ENCODE measurements at regions not wholly inside any gene's neighbourhood (a gene's known extent, or its start where the extent isn't known, plus 50 kb on each side); places are given as distances from the start of the nearest gene placed in this dataset.
A peak's percentile ranks its signal among the peaks of the same experiment; 100 is the strongest.

GRCh38 chr21:17738176-17738953, 80.8 kb downstream of the C21orf91 start:
- Mint-ChIP-seq H3K36me3 (no peaks in the 10 kb centered on the region), H3K4me1 (peaks cover 0 to 4% (median 0%) of the 10 kb centered on the region in 4 donors), H3K27me3 (no peaks in the 10 kb centered on the region), H3K9me3 (peaks cover 0 to 11% (median 2%) of the 10 kb centered on the region in 9 donors), H3K4me3 (no peak overlapping the region), H3K27ac (no peak overlapping the region)
- DNase-seq = no peak
- POLR2A ChIA-PET = no interaction called here
- ATAC-seq = no peak

- Mint-ChIP-seq H3K27ac (peak overlapping the region in 1 of 10 donors; percentile 49), H3K9me3 (no peaks in the 10 kb centered on the region), H3K4me1 (peaks cover 0 to 2% (median under 1%) of the 10 kb centered on the region in 4 donors), H3K4me3 (no peak overlapping the region), H3K36me3 (no peaks in the 10 kb centered on the region), H3K27me3 (no peaks in the 10 kb centered on the region)
- no peak for ATAC-seq
- DNase-seq = no peak
- POLR2A ChIA-PET = interaction anchor here (0.6 kb wide), 1 partner anchor 247 kb away, joined by 4 read pairs; no protein-coding TSS in a partner anchor
These were observed 83.1 kb downstream of the C21orf91 start for GRCh38 chr21:17736072-17736471.

DNA sequence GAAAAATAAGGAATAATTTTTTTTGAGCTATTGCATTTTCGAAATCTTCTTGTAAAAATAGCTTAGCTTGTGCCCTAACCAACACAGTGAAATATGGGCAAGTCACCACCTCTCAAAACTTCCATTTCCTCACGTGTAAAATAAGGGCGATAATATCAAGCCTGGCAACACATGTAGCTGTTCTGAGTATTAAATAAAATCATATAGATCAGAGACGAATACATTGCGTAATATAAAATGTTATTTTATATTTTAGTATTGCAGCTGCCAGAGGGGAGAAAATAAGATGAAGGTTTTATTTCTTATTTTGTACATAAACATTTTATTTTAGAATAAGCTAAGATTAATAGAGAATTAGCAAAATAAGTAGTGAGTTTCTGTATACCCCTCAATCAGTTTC, 85.9 kb downstream of the C21orf91 start:
- no peaks in the 10 kb centered on the region for H3K9me3 Mint-ChIP-seq
- H3K27me3 Mint-ChIP-seq = no peaks in the 10 kb centered on the region
- no peak overlapping the region for H3K4me3 Mint-ChIP-seq
- H3K4me1 Mint-ChIP-seq = peaks cover 0 to 4% (median 0%) of the 10 kb centered on the region in 4 donors
- DNase-seq (no peak), ATAC-seq (no peak)
- POLR2A ChIA-PET = no interaction called here
- H3K27ac Mint-ChIP-seq = no peak overlapping the region
- no peaks in the 10 kb centered on the region for H3K36me3 Mint-ChIP-seq

DNA sequence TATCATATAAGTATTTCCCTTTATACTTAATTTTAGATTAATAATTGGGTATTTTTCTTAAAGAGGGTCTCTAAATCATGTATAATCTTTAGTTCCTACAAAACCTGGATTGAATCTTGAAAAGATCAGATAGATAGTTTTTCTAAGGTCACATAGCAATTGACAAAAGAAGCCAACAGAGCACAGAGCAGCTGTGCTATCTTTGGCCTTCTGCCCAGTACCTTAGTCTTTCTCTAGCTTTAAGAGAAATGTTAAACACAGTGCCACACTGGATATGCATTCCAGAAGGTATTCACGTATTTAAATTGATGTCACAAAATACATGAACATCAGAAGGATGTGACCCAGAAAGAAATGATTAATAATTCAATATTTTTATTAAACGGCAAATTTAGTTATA, 86.8 kb downstream of the C21orf91 start:
- Mint-ChIP-seq H3K27ac (no peak overlapping the region), H3K36me3 (no peaks in the 10 kb centered on the region), H3K4me1 (peaks cover 0 to 4% (median 0%) of the 10 kb centered on the region in 4 donors), H3K27me3 (no peaks in the 10 kb centered on the region), H3K9me3 (no peaks in the 10 kb centered on the region), H3K4me3 (no peak overlapping the region)
- POLR2A ChIA-PET = no interaction called here
- DNase-seq = no peak
- no peak for ATAC-seq

- Mint-ChIP-seq H3K27me3 (no peaks in the 10 kb centered on the region), H3K9me3 (no peaks in the 10 kb centered on the region), H3K36me3 (no peaks in the 10 kb centered on the region), H3K4me1 (peaks cover 0 to 4% (median 0%) of the 10 kb centered on the region in 4 donors), H3K27ac (no peak overlapping the region), H3K4me3 (no peak overlapping the region)
- no peak for DNase-seq
- POLR2A ChIA-PET = no interaction called here
- no peak for ATAC-seq
These were observed 87.6 kb downstream of the C21orf91 start for GRCh38 chr21:17731554-17731953.

GRCh38 chr21:17730782-17731181, 88.4 kb downstream of the C21orf91 start:
- Mint-ChIP-seq H3K4me1 (peaks cover 0 to 4% (median 0%) of the 10 kb centered on the region in 4 donors), H3K9me3 (no peaks in the 10 kb centered on the region), H3K27me3 (no peaks in the 10 kb centered on the region), H3K27ac (no peak overlapping the region), H3K4me3 (no peak overlapping the region), H3K36me3 (no peaks in the 10 kb centered on the region)
- ATAC-seq (no peak), DNase-seq (no peak)
- POLR2A ChIA-PET = interaction anchor here (0.7 kb wide), 1 partner anchor 89 kb away, joined by 4 read pairs; the partner anchor contains the start of gene C21orf91

- Mint-ChIP-seq H3K27ac (no peak overlapping the region), H3K4me3 (no peak overlapping the region), H3K27me3 (no peaks in the 10 kb centered on the region), H3K4me1 (peaks cover 0 to 4% (median 1%) of the 10 kb centered on the region in 4 donors), H3K9me3 (no peaks in the 10 kb centered on the region), H3K36me3 (no peaks in the 10 kb centered on the region)
- POLR2A ChIA-PET = no interaction called here
- no peak for ATAC-seq
- no peak for DNase-seq
These were observed 89.7 kb downstream of the C21orf91 start for GRCh38 chr21:17729455-17729854.

GRCh38 chr21:17727361-17727760, 91.8 kb downstream of the C21orf91 start:
- peaks cover 0 to 4% (median 1%) of the 10 kb centered on the region in 4 donors for H3K4me1 Mint-ChIP-seq
- peak overlapping the region in 1 of 10 donors; percentile 22 for H3K27ac Mint-ChIP-seq
- DNase-seq (no peak), ATAC-seq (no peak)
- no peaks in the 10 kb centered on the region for H3K36me3 Mint-ChIP-seq
- peaks cover 0 to 5% (median 0%) of the 10 kb centered on the region in 9 donors for H3K9me3 Mint-ChIP-seq
- H3K27me3 Mint-ChIP-seq = peaks cover 0 to 1% (median 0%) of the 10 kb centered on the region in 5 donors
- H3K4me3 Mint-ChIP-seq = no peak overlapping the region
- POLR2A ChIA-PET = interaction anchor here (0.6 kb wide), 1 partner anchor 17 kb away, joined by 3 read pairs; no protein-coding TSS in a partner anchor

DNA sequence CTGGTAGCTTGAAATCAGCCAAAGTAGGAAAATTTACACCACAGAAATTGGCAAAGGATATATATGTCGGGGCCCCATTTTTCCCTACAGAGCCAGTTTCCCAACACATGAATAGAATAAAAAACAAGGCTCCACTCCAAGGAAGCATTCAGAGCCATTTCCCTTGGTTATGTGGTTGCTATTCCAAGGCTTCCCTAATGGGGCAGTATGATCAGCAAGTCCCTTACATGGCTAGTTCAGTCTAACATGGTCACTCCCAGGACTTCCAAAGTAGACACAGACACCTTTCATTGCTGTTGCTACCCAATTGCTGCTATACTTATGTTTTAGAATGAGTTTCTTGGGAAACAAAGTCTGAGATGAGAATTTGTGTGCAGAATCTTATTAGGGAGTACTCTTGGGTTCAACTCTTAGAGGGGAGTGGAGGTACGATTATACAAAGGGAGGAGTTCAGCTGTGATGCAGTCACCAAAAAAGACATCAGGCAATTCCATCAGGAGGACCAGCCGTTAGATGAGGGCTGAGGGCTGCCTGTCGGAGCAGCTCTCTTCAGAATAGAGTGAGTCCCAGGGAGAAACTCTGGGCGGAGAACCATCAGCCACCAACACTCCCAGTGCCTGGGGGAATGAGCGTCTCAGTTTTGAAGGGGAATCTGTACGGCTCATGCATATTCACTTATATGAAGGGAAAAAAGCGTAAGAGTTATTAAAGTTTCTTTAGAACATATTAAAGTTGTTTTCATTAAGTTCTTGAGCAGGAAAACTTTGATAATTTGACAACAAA, 92.9 kb downstream of the C21orf91 start:
- Mint-ChIP-seq H3K36me3 (no peaks in the 10 kb centered on the region), H3K9me3 (peaks cover 0 to 5% (median 0%) of the 10 kb centered on the region in 9 donors), H3K4me3 (no peak overlapping the region), H3K4me1 (peaks cover 0 to 4% (median 1%) of the 10 kb centered on the region in 4 donors), H3K27ac (peak overlapping the region in 1 of 10 donors; percentile 67), H3K27me3 (peaks cover 0 to 1% (median 0%) of the 10 kb centered on the region in 5 donors)
- POLR2A ChIA-PET = no interaction called here
- DNase-seq (no peak), ATAC-seq (no peak)

DNA sequence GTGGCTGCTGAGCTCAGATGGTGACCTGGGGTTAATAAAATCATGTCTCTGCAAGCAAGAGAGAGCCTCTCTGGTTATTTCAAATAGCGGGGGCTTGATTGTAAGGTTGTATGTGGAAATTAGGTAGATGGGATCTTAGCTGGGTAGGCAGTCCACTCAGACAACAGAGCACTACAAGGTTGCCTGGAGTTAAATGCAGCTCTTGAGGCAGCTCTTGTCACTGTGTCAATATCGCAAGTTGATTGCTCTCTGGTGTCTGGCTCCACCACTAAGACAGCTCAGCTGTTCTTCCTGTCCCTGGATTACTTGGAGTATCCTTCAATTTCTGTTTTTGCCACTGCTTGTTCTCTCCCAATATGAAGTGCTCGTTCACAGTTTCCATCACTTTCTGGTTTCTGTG, 93.8 kb downstream of the C21orf91 start:
- peaks cover 0 to 5% (median 0%) of the 10 kb centered on the region in 9 donors for H3K9me3 Mint-ChIP-seq
- no peaks in the 10 kb centered on the region for H3K36me3 Mint-ChIP-seq
- H3K4me1 Mint-ChIP-seq = peaks cover 0 to 3% (median 0%) of the 10 kb centered on the region in 4 donors
- H3K27ac Mint-ChIP-seq = peak overlapping the region in 1 of 10 donors; percentile 7
- H3K4me3 Mint-ChIP-seq = no peak overlapping the region
- POLR2A ChIA-PET = no interaction called here
- ATAC-seq = no peak
- H3K27me3 Mint-ChIP-seq = peaks cover 0 to 1% (median 0%) of the 10 kb centered on the region in 5 donors
- no peak for DNase-seq

GRCh38 chr21:17712887-17713286, 100.2 kb upstream of the BTG3 start:
- ATAC-seq = no peak
- no peaks in the 10 kb centered on the region for H3K27me3 Mint-ChIP-seq
- no peak overlapping the region for H3K4me3 Mint-ChIP-seq
- peaks cover 3 to 12% (median 4%) of the 10 kb centered on the region in 4 donors for H3K4me1 Mint-ChIP-seq
- no peak for DNase-seq
- POLR2A ChIA-PET = no interaction called here
- peaks cover 0 to 11% (median 0%) of the 10 kb centered on the region in 3 donors for H3K36me3 Mint-ChIP-seq
- H3K27ac Mint-ChIP-seq = no peak overlapping the region
- peaks cover 0 to 21% (median 12%) of the 10 kb centered on the region in 9 donors for H3K9me3 Mint-ChIP-seq

DNA sequence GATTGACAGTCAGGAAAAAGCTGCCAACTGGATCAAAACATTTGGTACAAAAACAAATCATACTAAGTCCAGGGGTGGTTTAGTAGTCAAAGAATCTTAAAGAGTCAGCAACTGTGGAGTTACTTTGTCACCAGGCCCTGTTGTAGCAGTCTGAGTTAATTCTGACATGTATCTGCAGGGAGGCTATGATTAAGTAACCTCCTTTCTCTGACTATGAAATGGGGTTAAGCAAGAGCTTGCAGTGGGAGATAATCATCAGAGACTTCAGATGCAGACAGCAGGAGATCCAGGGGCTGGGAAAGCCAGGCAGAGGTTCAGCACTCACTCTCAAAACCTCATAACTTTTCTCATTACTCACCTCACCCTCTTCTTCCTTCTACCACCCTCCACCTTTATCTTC, 99.2 kb upstream of the BTG3 start:
- H3K9me3 Mint-ChIP-seq = peaks cover 0 to 23% (median 12%) of the 10 kb centered on the region in 9 donors
- peaks cover 0 to 11% (median 0%) of the 10 kb centered on the region in 3 donors for H3K36me3 Mint-ChIP-seq
- POLR2A ChIA-PET = no interaction called here
- no peak for DNase-seq
- H3K4me1 Mint-ChIP-seq = peaks cover 3 to 12% (median 4%) of the 10 kb centered on the region in 4 donors
- H3K27ac Mint-ChIP-seq = peak overlapping the region in 1 of 10 donors; percentile 12
- no peak overlapping the region for H3K4me3 Mint-ChIP-seq
- no peaks in the 10 kb centered on the region for H3K27me3 Mint-ChIP-seq
- ATAC-seq = no peak

- POLR2A ChIA-PET = no interaction called here
- no peak for DNase-seq
- Mint-ChIP-seq H3K9me3 (peaks cover 0 to 25% (median 15%) of the 10 kb centered on the region in 9 donors), H3K27me3 (peaks cover 0 to under 1% (median 0%) of the 10 kb centered on the region in 5 donors), H3K27ac (no peak overlapping the region), H3K4me3 (no peak overlapping the region), H3K36me3 (peaks cover 0 to 24% (median 5%) of the 10 kb centered on the region in 3 donors), H3K4me1 (peaks cover 3 to 12% (median 4%) of the 10 kb centered on the region in 4 donors)
- no peak for ATAC-seq
These were observed 96.5 kb upstream of the BTG3 start for GRCh38 chr21:17709266-17709611.
